ENCODE measurements at regions not wholly inside any gene's neighbourhood (a gene's known extent, or its start where the extent isn't known, plus 50 kb on each side); places are given as distances from the start of the nearest gene placed in this dataset.

- POLR2A ChIA-PET = no interaction called here
- H3K4me1 Mint-ChIP-seq = no peaks in the 10 kb centered on the region
- H3K27ac Mint-ChIP-seq = no peak overlapping the region
- peaks cover 23% of the 10 kb centered on the region for H3K9me3 Mint-ChIP-seq
- no peak for ATAC-seq (ENCODE audit: low read depth)
- intact Hi-C loops (cut with micrococcal nuclease) = no loop called here
- no peak for DNase-seq
- H3K27me3 Mint-ChIP-seq = no peaks in the 10 kb centered on the region
- TF ChIP-seq, protein P1, sequence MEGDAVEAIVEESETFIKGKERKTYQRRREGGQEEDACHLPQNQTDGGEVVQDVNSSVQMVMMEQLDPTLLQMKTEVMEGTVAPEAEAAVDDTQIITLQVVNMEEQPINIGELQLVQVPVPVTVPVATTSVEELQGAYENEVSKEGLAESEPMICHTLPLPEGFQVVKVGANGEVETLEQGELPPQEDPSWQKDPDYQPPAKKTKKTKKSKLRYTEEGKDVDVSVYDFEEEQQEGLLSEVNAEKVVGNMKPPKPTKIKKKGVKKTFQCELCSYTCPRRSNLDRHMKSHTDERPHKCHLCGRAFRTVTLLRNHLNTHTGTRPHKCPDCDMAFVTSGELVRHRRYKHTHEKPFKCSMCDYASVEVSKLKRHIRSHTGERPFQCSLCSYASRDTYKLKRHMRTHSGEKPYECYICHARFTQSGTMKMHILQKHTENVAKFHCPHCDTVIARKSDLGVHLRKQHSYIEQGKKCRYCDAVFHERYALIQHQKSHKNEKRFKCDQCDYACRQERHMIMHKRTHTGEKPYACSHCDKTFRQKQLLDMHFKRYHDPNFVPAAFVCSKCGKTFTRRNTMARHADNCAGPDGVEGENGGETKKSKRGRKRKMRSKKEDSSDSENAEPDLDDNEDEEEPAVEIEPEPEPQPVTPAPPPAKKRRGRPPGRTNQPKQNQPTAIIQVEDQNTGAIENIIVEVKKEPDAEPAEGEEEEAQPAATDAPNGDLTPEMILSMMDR (IDR thresholded peaks at IDR 0.05) = no peak
- H3K36me3 Mint-ChIP-seq (ENCODE audit: low read depth) = no peaks in the 10 kb centered on the region
- no peak overlapping the region for H3K4me3 Mint-ChIP-seq
- CTCF ChIA-PET = no interaction called here
Observed at GRCh38 chr5:5625491-5625890, 203.0 kb downstream of the ICE1 start.

GRCh38 chr5:5623397-5623796, 200.9 kb downstream of the ICE1 start:
- Mint-ChIP-seq H3K9me3 (peaks cover 23% of the 10 kb centered on the region), H3K27ac (no peak overlapping the region), H3K36me3 (ENCODE audit: low read depth) (no peaks in the 10 kb centered on the region), H3K27me3 (peaks cover 2% of the 10 kb centered on the region), H3K4me3 (no peak overlapping the region), H3K4me1 (no peaks in the 10 kb centered on the region)
- intact Hi-C loops (cut with micrococcal nuclease) = no loop called here
- CTCF ChIA-PET = no interaction called here
- ATAC-seq (ENCODE audit: low read depth) (no peak), DNase-seq (no peak)
- TF ChIP-seq, protein P1 (IDR thresholded peaks at IDR 0.05) = no peak
- POLR2A ChIA-PET = no interaction called here

GRCh38 chr5:5622806-5623205, 200.3 kb downstream of the ICE1 start:
- POLR2A ChIA-PET = no interaction called here
- Mint-ChIP-seq H3K27ac (no peak overlapping the region), H3K4me1 (no peaks in the 10 kb centered on the region), H3K27me3 (peaks cover 2% of the 10 kb centered on the region), H3K9me3 (peaks cover 23% of the 10 kb centered on the region), H3K36me3 (ENCODE audit: low read depth) (no peaks in the 10 kb centered on the region), H3K4me3 (no peak overlapping the region)
- DNase-seq (no peak), ATAC-seq (ENCODE audit: low read depth) (no peak)
- TF ChIP-seq, protein P1 (IDR thresholded peaks at IDR 0.05) = no peak
- intact Hi-C loops (cut with micrococcal nuclease) = no loop called here
- CTCF ChIA-PET = no interaction called here

GRCh38 chr5:5619546-5619945, 197.1 kb downstream of the ICE1 start:
- H3K4me3 Mint-ChIP-seq = no peak overlapping the region
- CTCF ChIA-PET = no interaction called here
- TF ChIP-seq, protein P1 (IDR thresholded peaks at IDR 0.05) = no peak

GRCh38 chr5:5617024-5617423, 194.5 kb downstream of the ICE1 start:
- intact Hi-C loops (cut with micrococcal nuclease) = loop anchor here (10.0 kb wide), 1 partner anchor 168 kb away; no protein-coding TSS in a partner anchor
- ATAC-seq (ENCODE audit: low read depth) = no peak
- H3K4me1 Mint-ChIP-seq = peaks cover 7% of the 10 kb centered on the region
- ChIA-PET POLR2A (no interaction called here), CTCF (no interaction called here)
- H3K27ac Mint-ChIP-seq = no peak overlapping the region
- no peaks in the 10 kb centered on the region for H3K36me3 Mint-ChIP-seq (ENCODE audit: low read depth)
- peaks cover 2% of the 10 kb centered on the region for H3K9me3 Mint-ChIP-seq
- peaks cover 2% of the 10 kb centered on the region for H3K27me3 Mint-ChIP-seq
- no peak for DNase-seq
- TF ChIP-seq, protein P1 (IDR thresholded peaks at IDR 0.05) = no peak
- H3K4me3 Mint-ChIP-seq = no peak overlapping the region

More at GRCh38 chr5:5619546-5619945, 197.1 kb downstream of the ICE1 start:
- ATAC-seq (ENCODE audit: low read depth) (no peak), DNase-seq (no peak)
- no peaks in the 10 kb centered on the region for H3K36me3 Mint-ChIP-seq (ENCODE audit: low read depth)
- peaks cover 2% of the 10 kb centered on the region for H3K27me3 Mint-ChIP-seq
- intact Hi-C loops (cut with micrococcal nuclease) = loop anchor here (10.0 kb wide), 1 partner anchor 165 kb away; no protein-coding TSS in a partner anchor
- H3K9me3 Mint-ChIP-seq = peaks cover 15% of the 10 kb centered on the region
- H3K4me1 Mint-ChIP-seq = no peaks in the 10 kb centered on the region
- H3K27ac Mint-ChIP-seq = no peak overlapping the region
- POLR2A ChIA-PET = no interaction called here
